ENCODE measurements at regions not wholly inside any gene's neighbourhood (a gene's known extent, or its start where the extent isn't known, plus 50 kb on each side); places are given as distances from the start of the nearest gene placed in this dataset.

GRCh38 chr21:22409571-22409970 is 1411.4 kb downstream of the NCAM2 start:
- DNase-seq (ENCODE audit: low spot score), result no peak

DNA sequence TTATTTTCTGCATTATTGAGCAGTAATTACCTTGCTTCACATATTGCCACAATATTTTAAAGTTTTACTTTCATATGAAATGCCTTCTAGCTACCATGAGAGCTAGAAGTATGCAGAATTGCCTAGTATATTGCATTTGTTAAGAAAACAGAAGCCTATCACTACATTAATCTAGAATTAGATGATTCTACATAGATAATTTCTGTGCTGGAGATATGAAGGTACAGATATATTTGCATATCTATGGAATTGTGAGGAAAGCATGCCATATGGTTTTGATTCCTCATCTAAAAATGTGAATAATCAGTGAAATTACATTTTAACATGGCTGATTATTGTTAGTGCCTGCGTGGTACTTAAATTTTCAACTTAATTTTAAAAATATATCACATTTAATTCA is 1418.3 kb downstream of the NCAM2 start:
- no peak for DNase-seq (ENCODE audit: low spot score)

DNA sequence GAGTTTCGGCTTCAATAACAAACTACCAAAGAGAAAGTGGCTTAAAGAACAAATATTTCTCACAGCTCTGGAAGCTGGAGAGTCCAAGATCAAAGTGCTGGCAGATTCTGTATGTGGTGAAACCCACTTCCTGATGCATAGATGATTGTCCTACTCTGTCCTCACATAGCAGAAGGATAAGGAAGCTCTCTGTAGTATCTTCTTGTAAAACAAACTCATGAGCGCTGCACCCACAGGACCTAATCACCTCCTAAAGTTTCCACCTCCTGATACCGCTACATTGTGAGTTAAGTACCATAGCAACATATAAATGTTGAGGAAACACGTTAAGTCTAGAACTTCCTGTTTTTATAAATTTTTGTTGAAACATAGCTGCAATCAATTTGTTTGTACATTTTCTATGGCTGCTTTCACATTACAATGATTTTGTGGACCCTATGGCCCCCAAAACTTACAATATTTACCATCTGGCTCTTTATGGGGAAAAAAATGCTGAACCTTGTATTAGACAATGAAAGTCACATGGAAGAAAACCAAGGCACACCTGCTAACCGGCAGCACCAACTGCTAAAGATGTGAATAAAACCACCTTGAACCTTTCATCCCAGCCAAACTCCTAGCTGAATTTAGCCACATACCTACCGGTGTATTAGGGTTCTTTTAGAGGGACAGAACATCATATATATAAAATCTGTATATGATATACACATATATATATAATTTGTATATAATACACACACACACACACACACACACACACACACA is 1423.4 kb downstream of the NCAM2 start:
- no peak for DNase-seq (ENCODE audit: low spot score)

- DNase-seq (ENCODE audit: low spot score), result no peak
These were observed 1440.3 kb downstream of the NCAM2 start for GRCh38 chr21:22438428-22439086.

DNA sequence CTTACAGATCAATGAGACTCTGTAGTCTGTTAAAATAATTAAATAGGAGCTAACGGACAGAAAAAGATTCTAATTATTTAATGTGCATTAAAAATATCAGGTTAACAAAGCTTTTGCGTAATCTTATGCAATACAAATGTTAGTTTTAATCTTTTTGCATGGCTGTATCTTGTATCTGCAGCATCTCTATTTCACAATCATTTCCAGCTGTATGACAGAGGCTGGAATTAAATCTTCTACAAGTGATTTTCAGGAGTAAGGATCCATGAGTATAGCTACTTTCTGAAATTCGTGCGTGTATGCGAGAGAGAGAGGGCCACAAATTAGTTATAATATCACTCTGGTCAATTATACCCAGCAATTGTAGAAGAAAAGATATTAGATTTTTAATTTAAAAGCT is 1446.8 kb downstream of the NCAM2 start:
- no peak for DNase-seq (ENCODE audit: low spot score)

- no peak for DNase-seq (ENCODE audit: low spot score)
These were observed 1452.3 kb downstream of the NCAM2 start for GRCh38 chr21:22450507-22450906.

- DNase-seq (ENCODE audit: low spot score), result no peak
These were observed 1458.0 kb downstream of the NCAM2 start for GRCh38 chr21:22456241-22456640.

GRCh38 chr21:22468893-22469292 is 1470.7 kb downstream of the NCAM2 start:
- no peak for DNase-seq (ENCODE audit: low spot score)

- DNase-seq (ENCODE audit: low spot score), result no peak
These were observed 1476.2 kb downstream of the NCAM2 start for GRCh38 chr21:22474403-22474802.

DNA sequence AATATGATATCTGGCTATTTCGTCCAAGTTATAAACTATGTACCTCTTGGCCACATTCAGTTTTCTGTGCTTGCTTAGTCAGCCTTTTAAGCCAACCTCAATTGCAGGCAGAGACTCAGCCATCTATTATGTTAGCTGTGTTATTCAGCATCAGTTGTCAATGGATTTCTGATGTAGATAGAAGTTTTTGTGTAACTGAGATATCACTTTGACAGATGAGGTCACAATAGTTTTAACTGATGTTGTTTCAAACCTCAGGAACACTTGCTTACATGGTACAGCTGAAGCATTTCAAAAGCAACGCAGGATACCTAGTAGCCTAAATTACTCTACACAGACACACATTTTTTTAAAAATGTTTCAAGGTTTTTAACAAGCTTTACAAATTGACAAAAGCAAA is 1478.0 kb downstream of the NCAM2 start:
- no peak for DNase-seq (ENCODE audit: low spot score)

DNA sequence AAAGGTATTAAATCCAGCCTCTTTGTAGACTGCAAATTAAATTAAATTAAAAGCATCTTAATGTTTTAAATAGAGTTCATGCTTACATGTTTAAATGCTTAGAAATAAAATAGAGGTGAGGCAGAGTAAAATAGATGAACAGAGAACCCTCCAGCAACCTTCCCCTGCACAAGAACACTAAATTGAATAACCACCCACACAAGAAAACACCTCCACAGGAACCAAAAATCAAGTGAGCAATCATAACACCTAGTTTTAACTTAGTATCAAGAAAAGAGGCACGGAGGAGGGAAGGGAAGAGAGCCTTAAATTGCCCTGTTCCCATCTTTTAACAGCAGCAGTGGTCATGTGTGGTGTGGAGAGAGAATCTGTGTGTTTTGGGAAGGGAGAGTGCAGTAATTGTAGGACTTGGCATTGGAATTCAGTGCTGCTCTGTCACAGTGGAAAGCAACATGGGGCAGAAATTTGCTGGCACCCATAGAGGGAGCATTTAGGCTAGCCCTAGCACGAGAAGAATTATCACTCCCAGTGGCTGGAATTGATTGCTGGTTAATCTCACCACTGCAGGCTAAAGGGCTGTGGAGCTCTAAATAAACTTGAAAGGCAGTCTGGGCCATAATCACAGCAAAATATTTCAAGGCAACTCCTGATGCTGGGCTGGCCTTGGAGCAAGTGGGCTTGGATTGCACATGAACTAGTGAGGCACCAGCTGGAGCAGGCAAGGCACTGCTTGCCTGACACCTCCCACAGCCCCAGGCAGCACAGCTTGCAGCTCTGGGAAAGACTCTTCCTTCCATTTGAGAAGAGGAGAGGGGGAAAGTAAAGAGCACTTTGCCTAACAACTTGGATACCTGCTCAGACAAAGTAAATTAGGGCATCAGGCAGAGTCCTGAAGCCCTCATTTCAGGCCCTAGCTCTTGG is 1478.8 kb downstream of the NCAM2 start:
- no peak for DNase-seq (ENCODE audit: low spot score)

GRCh38 chr21:22490049-22490448 is 1491.8 kb downstream of the NCAM2 start:
- DNase-seq (ENCODE audit: low spot score), result no peak

DNA sequence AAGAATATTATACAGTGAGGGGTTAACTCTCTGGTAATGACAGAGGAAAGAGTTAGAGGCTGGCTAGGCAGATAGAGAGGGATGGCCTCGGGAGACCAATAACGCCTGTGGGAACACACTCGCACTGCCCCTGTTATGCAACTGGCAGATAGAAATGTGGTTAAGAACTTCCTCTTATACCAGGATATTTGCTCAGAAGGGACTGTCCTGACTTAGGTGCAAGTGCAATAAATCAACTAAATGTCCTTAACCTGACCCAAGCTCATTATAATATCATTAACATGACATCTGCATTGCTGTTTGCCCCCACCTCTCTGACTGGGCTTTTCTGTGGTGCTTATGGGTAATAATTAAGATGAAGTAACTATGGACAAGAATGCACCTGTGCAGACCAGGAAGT is 1518.0 kb downstream of the NCAM2 start:
- DNase-seq (ENCODE audit: low spot score), result no peak

DNA sequence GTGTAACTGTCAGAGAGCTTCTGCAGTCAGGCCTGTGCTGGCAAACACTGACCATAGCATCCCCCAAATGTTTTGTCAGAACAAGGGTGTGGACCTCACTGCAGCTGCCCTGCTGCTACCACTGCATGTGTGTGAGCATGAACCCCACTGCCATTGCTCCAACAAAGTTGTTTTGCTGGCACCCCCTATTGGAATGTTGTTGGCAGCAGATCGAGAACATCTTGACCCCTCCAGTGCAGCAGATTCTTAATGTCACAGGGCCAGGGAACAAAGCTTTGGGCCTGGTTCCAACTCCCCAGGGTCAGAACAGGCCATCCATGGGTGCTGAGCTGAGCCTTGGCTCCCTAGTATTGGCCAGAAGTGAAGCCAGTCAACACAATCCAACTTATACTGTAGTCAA is 1537.4 kb downstream of the NCAM2 start:
- DNase-seq (ENCODE audit: low spot score), result no peak

GRCh38 chr21:22536509-22536908 is 1538.3 kb downstream of the NCAM2 start:
- no peak for DNase-seq (ENCODE audit: low spot score)

GRCh38 chr21:22544747-22545146 is 1546.5 kb downstream of the NCAM2 start:
- DNase-seq (ENCODE audit: low spot score), result no peak

DNA sequence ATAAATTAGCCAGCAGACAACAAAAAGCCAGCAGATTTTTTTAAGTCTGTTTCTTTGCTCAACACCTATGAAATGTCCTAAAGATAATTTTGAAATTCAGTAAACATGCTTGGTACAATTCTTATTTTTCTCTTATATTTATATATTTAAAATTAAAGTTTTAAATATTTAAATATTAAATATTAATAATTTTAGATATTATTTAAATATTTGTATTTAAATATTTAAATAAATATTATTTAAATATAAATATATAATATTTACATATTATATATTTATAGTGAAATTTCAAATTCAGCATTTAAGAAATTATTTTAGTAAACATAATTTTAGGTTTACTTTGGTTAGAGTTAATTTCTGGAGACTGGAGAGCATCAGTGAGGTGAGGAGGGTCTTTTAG is 1554.2 kb downstream of the NCAM2 start:
- no peak for DNase-seq (ENCODE audit: low spot score)

DNA sequence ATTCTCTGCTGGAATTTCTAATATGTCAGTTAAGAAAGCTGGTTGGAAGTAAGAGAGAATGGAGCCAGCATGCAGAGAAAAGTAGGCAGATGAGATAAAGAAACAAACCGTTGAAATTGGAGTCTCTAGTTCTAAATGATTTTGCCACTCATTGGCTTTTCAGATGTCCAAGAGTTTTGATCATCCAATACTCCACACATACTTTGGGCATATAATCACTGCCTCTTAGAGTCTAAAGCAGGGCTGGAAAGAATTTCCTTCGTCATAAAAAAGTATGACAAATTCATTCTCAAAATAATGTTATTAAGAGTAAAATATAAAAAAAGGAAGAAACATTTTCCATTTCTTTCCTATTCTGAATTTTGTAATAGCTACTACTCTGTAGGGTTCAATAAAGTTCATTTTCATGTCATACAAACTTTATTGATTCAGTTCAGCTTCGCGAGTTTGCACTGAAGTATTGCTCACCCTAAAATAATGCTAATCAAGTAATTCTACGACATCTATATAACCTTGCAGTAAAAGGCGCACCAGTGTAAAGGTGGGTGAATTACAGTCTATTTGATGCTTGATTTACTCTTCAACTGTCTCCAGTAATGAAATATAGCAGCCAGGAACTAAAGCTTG is 1556.6 kb downstream of the NCAM2 start:
- DNase-seq (ENCODE audit: low spot score), result no peak

GRCh38 chr21:22556829-22557228 is 1558.6 kb downstream of the NCAM2 start:
- no peak for DNase-seq (ENCODE audit: low spot score)

DNA sequence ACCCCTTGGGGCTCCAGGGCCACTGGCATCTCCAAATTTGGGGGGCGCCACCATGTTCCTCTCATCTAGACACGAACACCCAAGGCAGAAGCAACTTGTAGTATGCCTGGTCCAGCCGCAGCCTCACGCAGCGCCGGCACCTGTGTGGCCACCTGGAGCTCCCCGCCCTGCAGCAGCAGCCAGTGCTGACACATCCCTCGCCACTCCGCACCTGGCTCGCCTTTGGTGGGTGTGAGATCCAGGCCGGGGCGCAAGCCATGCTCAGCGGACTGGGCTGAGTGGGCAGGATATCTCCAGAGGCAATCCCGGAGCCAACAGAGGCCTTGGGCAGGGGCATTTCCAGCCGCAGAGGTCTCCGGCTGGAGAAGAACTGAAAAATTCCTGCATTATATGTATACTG is 1563.7 kb downstream of the NCAM2 start:
- DNase-seq (ENCODE audit: low spot score), result no peak

DNA sequence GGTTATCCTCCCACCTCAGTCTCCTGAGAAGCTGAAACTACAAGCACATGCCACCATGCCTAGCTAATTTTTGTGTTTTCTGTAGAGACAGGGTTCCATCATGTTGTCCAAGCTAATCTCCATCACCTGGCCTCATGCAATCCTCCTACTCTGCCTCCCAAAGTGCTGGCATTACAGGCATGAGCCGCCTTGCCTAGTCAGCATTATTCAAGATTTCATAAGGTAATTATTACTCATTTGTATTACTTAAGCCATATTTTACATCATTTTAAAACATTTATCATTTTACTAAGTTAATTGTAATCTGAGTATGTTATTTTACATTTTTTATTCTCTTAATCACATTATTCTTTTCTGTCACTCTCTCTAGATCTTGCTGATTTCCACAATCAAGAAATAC is 1575.6 kb downstream of the NCAM2 start:
- DNase-seq (ENCODE audit: low spot score), result no peak

GRCh38 chr21:22575165-22575584 is 1577.0 kb downstream of the NCAM2 start:
- no peak for DNase-seq (ENCODE audit: low spot score)

Measured in hematopoietic multipotent progenitor cell treated with erythropoietin and hydrocortisone succinate and interleukin-3 and kit ligand, for 15 days (in vitro differentiated cells).